Adrenal gland (tissue), 9 donors: ENCODE measurements at regions not wholly inside any gene's neighbourhood (a gene's known extent, or its start where the extent isn't known, plus 50 kb on each side); places are given as distances from the start of the nearest gene placed in this dataset.

Experiments used
- DNase-seq, 7 donors: peaks; one replicate each; pipeline ENCODE4 v3.0.0-alpha.2; 2019 to 2020
- H3K27ac ChIP-seq, 5 donors: fragments of 200-600 bp; sonication (generic) in 4 of 5; 1 replicate in 3 of 5; 2 replicates in 2 of 5; pipeline versions ENCODE4 v1.5.1 to v1.8.0; 2016 to 2020; ENCODE audit warnings: mild to moderate bottlenecking in 1 of 5
- H3K27me3 ChIP-seq: fragments of 200-600 bp; 2 replicates; pipeline ENCODE4 v1.8.0; 2021
- H3K36me3 ChIP-seq, 2 donors: fragments of 200-600 bp; replicated peaks in 1 of 2; 1 replicate in 1 of 2; 2 replicates in 1 of 2; pipeline versions ENCODE4 v1.5.1 to v1.8.0; 2018 to 2022
- H3K4me1 ChIP-seq, 2 donors: fragments of 200-600 bp; replicated peaks in 1 of 2; 1 replicate in 1 of 2; 2 replicates in 1 of 2; pipeline versions ENCODE4 v1.5.1 to v1.8.0; 2018 to 2021
- H3K4me3 ChIP-seq, 4 donors: fragments of 200-600 bp; sonication (generic) in 3 of 4; one replicate each; pipeline ENCODE4 v1.5.1; 2016 to 2018
- H3K9me3 ChIP-seq, 3 donors: fragments of 200-600 bp; sonication (generic) in 1 of 3; replicated peaks in 1 of 3; 1 replicate in 2 of 3; 2 replicates in 1 of 3; pipeline versions ENCODE4 v1.5.1 to v1.8.0; 2016 to 2021
- POLR2A ChIP-seq, 2 donors: fragments of 450-650 bp; IDR thresholded peaks; one replicate each; pipeline ENCODE4 v1.6.1; 2017; ENCODE audit warnings: antibody characterized with exemption in 2 of 2, mild to moderate bottlenecking in 2 of 2, moderate library complexity in 1 of 2
- WGBS, 4 donors: extraction: QIAGEN DNeasy Blood & Tissue Kit in 2 of 4; methylation state at CpG; one replicate each; pipeline versions ENCODE4 v1.1.5 to v1.1.7; 2013 to 2017; 5-methylcytosine and 5-hydroxymethylcytosine counted together
- intact Hi-C, 2 donors: fragments of 100-400 bp; cut with DNase I; formaldehyde crosslinking; loops; one replicate each; pipeline versions ENCODE4 v1.14.1 to v1.15.0; 2022 to 2023
- TF ChIP-seq, protein P1 (sequence below), 6 experiments: fragments of 450-650 bp in 4 of 6; fragments of 200-600 bp in 2 of 6; sonication (generic) in 1 of 6; IDR thresholded peaks; 1 replicate in 5 of 6; 2 replicates in 1 of 6; pipeline versions ENCODE4 v1.5.1 to v1.8.0; 2016 to 2021; ENCODE audit warnings: antibody characterized with exemption in 6 of 6, mild to moderate bottlenecking in 2 of 6, moderate library complexity in 1 of 6
- donor health status: healthy with polysubstance abuse.
- donor health status: Bipolar disorder and iron deficiency.
- donor health status: DM: yes; HTN: yes; CAD: no.
- donor health status: DM: no; HTN: no; CAD: no.
- donor health status: DM: no; HTN: no; CAD: no.

DNA sequence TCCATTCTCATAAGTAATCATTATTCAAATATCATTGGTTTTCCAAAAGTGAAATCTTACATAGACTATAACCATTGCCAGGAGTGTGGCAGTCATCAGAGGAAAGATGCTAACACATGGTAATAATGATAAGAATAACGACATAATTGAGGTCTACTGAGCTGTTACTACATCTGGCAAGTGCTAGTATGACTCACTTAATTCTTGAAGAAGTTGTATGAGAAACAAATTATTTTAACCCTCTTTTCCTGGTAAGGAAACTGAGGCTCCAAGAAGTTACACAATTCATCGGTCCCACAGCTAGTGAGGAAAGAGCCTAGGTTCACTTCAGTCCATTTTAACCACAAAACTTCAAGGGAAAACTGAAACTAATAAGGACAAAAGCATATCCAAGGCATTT, 335.6 kb upstream of the BTBD3 start:
- Histone ChIP-seq H3K4me3 (no peak overlapping the region), H3K4me1 (no peaks in the 10 kb centered on the region), H3K27me3 (no peaks in the 10 kb centered on the region), H3K9me3 (no peaks in the 10 kb centered on the region), H3K36me3 (no peaks in the 10 kb centered on the region), H3K27ac (no peak overlapping the region)
- 42 to 53% (median 47%) methylated on average over 2 of the region's 2 CpGs for WGBS, 4 donors
- intact Hi-C loops = no loop called here
- TF ChIP-seq POLR2A (IDR thresholded peaks at IDR 0.05) = no peak
- TF ChIP-seq, protein P1, sequence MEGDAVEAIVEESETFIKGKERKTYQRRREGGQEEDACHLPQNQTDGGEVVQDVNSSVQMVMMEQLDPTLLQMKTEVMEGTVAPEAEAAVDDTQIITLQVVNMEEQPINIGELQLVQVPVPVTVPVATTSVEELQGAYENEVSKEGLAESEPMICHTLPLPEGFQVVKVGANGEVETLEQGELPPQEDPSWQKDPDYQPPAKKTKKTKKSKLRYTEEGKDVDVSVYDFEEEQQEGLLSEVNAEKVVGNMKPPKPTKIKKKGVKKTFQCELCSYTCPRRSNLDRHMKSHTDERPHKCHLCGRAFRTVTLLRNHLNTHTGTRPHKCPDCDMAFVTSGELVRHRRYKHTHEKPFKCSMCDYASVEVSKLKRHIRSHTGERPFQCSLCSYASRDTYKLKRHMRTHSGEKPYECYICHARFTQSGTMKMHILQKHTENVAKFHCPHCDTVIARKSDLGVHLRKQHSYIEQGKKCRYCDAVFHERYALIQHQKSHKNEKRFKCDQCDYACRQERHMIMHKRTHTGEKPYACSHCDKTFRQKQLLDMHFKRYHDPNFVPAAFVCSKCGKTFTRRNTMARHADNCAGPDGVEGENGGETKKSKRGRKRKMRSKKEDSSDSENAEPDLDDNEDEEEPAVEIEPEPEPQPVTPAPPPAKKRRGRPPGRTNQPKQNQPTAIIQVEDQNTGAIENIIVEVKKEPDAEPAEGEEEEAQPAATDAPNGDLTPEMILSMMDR (IDR thresholded peaks at IDR 0.05) = no peak
- no peak for DNase-seq

DNA sequence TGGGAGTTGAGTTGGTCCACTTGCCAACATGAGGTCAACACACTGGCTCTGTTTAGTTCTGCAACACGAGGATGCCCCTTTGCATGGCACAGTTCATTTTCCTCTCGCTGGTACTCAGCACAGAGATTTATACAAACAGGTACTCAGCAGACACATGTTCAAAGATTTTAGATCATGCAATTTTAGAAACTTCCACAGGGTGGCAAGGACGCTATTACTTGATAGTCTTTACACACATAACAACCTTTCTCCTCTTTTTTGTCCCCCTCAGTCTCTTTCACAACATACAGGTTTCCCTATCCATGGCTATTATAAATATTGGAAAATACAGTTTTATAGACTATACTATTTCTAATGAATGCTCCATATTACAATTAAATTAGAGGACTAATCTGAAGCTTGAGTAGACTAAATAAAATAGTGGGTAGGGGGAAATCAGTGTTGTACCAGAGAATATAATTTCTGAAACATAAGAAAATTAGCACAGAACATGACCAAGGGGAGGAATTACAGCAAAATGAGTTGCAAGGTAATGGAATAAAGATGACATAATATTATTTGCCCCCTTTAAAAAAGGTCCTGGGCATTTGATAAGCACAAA, 331.8 kb upstream of the BTBD3 start:
- Histone ChIP-seq H3K9me3 (no peaks in the 10 kb centered on the region), H3K27me3 (no peaks in the 10 kb centered on the region), H3K4me3 (no peak overlapping the region), H3K27ac (no peak overlapping the region), H3K4me1 (no peaks in the 10 kb centered on the region), H3K36me3 (no peaks in the 10 kb centered on the region)
- DNase-seq = no peak
- intact Hi-C loops = no loop called here
- TF ChIP-seq, protein P1 (IDR thresholded peaks at IDR 0.05) = peak; percentile 11 to 42 (median 28)
- no peak for TF ChIP-seq POLR2A (IDR thresholded peaks at IDR 0.05)
- 13 to 35% (median 23%) methylated on average over 3 of the region's 3 CpGs for WGBS, 4 donors

DNA sequence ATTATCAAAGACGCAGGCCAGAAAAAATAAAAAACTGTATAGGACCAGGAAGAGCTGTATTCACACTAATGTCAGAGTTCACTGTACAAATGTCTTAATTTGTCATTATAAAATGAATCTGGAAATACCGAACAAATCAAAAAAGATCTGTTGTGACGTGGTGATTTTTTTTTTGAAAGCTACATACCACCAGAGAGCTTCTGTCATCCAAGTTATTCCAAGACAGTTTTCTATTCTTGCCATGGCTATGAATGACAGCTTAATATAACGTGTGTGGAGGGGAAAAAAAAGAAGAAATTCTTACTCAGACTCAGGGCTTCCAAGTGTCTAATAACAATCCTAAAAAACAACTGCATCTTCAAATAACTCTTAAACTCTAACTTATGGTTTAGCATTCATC, 328.8 kb upstream of the BTBD3 start:
- H3K4me1 ChIP-seq = no peaks in the 10 kb centered on the region
- no peak for TF ChIP-seq POLR2A (IDR thresholded peaks at IDR 0.05)
- TF ChIP-seq, protein P1 (IDR thresholded peaks at IDR 0.05) = no peak
- H3K9me3 ChIP-seq = no peaks in the 10 kb centered on the region
- no peak overlapping the region for H3K27ac ChIP-seq
- H3K4me3 ChIP-seq = no peak overlapping the region
- no peak for DNase-seq
- no peaks in the 10 kb centered on the region for H3K36me3 ChIP-seq
- 53 to 64% (median 62%) methylated on average over 4 of the region's 4 CpGs for WGBS, 4 donors
- intact Hi-C loops = no loop called here
- H3K27me3 ChIP-seq = no peaks in the 10 kb centered on the region

DNA sequence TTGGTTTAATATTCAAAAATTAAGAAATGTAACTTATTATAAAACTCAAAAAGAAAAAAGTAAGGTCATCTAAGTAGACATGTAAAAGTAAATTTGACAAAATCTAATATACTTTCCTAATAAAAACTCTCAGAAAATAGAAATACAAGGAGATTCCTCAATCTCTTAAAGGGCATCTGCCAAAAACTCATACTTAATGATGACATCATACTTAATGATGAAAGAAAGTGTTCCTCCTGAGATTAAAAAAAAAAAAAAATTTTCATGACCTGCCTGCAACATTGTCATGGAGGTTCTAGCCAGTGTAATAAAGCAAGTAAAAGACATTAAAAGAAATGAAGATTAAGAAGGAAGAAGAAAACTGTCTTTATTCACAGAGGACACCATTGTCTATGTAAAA, 325.7 kb upstream of the BTBD3 start:
- no peak for DNase-seq
- Histone ChIP-seq H3K9me3 (no peaks in the 10 kb centered on the region), H3K4me1 (no peaks in the 10 kb centered on the region), H3K4me3 (no peak overlapping the region), H3K36me3 (no peaks in the 10 kb centered on the region), H3K27ac (no peak overlapping the region), H3K27me3 (no peaks in the 10 kb centered on the region)
- intact Hi-C loops = no loop called here
- TF ChIP-seq, protein P1 (IDR thresholded peaks at IDR 0.05) = no peak
- no peak for TF ChIP-seq POLR2A (IDR thresholded peaks at IDR 0.05)
